Amygdala (tissue), 56 donors: ENCODE measurements at regions not wholly inside any gene's neighbourhood (a gene's known extent, or its start where the extent isn't known, plus 50 kb on each side); places are given as distances from the start of the nearest gene placed in this dataset.
"Not testable (repeated sequence)": the region's sequence is repeated elsewhere in the genome, so short reads cannot be mapped to it uniquely, and the experiment has no call there.

ENCODE experiments used
- DNase-seq, 56 donors: peaks; one replicate each; lab custom pipeline; 2025; lab: John Stamatoyannopoulos, UW

DNA sequence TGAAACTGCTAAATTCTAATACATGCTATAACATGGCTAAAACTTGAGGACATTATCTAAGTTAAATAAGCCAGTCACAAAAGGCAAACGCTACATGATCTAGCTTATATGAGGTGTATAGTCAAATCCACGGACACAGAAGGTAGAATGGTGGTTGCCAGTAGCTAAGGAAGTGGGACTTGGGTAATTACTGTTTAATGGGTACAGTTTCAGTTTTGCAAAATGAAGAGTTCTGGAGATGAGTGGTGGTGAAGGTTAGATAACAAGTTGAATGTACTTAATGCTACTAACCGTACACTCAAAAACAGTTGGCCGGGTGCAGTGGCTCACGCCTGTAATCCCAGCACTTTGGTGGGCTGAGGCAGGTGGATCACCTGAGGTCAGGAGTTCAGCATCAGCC, 644.5 kb upstream of the DIPK2B start:
- no peak for DNase-seq

DNA sequence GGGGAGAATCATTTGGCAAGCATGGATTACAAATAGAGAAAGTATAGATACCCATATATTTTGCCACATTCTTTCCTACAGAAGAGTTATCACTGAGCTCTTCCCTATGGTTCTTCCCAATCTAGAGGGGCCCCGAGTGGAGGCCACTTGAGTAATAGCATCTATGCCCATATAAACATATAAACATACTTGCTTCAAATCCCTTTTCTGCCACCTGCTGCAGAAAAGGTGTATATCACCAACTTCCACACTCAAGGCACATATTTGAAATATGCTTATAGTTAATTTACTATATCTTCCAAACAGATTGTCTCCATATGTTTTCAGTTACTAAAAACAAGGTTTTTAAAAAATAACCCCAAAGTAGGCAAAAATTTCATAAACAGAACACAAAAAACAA, 642.8 kb upstream of the DIPK2B start:
- no peak for DNase-seq

DNA sequence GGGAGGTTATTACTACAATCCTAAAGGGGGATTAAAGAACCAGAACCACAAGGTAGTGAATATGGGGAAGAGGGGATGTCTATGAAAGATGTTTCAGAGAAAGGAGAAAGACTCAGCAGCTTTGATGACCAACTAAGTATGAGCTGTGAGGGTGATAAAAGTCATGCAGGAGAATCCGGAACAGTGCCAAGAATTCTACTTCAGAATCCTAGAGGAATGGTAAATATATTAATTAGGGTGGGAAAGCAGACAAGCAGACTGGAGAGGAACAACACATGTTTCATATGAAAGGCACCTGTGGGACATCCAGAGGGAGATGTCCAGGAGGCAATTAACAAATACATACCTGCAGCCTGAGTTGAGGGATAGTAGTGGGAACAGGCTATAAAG, 642.2 kb upstream of the DIPK2B start:
- no peak for DNase-seq

DNA sequence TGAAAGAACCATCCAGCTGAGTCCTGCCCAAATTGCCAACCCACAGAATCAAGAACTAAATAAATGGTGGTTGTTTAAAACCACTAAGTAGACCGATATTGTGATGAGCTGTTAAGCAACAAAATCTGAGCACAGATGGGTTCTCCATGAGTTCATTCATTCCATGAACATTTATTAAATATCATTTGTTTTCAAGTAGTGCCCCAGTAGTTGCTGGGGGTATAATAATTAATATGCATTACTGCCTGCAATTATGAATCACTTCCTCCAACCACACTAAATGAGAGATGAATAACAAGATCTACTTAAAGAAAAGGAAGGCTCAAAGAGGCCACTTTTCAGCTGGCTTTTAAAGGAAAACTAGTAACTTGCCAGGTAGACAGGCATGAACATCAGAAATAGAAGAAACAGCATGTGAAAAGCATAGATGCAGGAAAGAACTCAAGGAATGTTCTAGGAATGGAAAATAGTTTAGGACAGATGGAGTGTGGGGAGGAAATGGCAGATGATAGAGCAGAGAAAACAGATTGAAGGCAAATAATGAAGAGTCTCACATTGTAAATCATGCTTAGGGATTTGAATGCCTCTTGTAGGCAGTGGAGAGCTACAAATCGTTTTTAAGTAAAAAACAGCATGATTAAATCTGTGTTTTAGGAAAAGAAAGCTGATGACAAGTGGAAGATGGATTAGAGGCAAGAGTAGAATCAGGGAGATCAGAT, 641.7 kb upstream of the DIPK2B start:
- no peak for DNase-seq

DNA sequence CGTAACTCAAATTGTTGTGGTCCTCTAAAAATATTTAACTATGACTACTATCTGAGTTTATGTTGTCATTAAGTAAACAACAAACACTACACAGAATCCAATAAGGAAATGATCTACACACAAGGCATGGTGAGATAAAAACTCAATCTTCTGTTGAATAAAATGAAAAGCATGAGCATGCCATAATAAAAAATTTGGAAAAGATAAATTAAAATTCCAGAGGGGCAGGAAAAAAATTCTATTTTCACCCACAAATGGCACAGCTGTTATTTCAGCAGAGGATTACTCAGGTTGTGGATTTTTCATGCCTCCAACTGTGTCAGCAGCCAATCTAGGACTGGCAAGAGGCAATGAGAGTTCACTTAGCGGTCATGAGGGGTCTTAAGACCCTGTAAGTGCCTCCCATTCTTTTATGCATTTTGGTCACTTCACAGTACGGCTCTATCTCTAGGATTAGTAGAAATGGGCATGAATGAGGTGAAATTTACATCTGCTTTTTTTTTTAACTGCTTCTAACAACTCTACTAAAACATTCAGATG, 639.8 kb upstream of the DIPK2B start:
- DNase-seq, result no peak

DNA sequence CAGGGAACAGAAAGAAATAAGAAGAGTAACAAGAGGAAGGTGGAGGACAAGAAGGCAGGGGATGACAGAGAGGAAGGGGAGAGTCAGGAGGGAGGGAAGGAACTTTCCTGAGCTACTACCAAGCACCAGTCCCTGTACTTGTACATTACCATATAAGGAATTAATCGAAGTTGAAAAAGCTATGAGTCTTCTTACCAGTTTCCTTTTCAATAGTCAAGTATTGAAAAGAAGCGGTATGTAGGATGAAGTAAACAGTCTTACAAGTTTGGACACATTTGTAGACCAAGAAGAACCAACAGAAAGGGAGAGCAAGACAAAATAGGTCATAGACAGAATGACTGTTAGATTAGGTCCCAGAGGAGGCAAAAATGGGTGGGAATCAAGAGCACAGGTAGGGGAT, 629.7 kb upstream of the DIPK2B start:
- DNase-seq, result no peak

DNA sequence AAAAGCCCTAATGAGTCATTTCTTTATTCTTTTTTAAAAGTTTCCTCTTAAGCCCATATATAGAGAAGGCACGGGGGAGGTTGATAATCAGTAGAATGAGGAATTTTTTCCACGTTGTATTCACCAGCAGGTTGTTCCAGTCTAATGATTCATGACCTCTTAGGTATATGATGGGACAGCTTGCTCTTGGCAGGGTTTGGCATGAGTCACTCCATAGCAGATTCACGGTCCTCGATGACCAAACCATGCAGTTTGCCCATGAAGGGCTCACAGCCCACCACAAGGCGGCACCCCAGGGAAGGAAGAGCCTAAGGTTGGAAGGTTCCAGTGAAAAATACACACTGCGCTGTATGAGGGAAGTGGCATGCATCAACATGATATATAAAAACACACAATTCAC, 623.8 kb upstream of the DIPK2B start:
- peak in 1 of 56 donors; percentile 2 for DNase-seq

DNA sequence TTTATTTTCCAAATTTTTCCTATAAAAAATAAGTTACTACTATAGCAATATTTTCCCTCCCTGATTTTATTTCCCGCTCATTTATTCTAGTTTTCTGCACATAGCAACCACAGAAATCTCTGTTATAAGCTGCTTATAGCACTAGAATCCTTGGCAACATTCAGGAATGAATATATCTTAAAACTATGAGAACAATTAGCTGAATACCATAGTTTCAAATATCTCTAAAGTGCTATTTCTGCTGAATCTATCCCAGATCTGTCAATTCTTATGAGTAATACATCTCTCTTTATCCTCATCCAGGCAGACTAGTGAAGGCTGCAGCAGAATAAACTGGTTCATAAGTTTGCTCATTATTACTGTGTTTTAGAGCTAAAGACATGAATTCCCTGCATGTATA, 622.9 kb upstream of the DIPK2B start:
- no peak for DNase-seq

DNA sequence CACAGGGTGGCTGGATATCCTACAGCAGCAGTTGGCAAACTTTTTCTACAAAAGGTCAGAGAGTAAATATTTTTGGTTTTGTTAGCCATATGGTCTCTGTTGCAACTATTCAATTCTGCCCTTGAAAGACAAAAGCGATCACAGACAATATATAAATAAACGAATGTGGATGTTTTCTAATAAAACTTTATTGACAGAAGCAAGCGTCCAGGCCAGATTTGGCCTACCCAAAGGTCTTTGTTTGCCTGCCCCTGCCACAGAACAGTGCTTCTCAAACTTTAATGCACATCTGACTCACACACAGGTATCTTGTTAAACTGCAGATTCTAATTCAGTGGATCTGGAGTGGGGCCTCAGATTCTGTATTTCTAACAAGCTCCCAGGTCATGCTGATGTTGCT, 621.4 kb upstream of the DIPK2B start:
- DNase-seq, result no peak

DNA sequence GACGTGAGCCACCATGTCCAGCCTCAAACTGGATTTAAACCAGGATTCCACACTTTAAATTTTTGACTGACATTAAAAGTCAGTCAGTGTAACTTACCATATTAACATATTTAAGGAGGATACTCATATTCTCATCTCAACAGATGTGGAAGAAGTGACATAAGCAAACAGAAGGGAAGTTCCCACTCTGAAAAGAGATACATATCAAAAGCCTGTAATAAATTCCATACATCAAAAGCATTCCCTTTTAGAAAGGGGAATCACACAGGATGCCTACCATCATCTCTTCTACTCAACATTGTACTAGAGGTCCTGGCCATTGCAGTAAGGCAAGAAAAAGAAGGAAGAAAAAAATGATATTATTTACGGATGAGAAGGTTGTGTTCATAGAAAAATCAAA, 618.2 kb upstream of the DIPK2B start:
- DNase-seq, result no peak

DNA sequence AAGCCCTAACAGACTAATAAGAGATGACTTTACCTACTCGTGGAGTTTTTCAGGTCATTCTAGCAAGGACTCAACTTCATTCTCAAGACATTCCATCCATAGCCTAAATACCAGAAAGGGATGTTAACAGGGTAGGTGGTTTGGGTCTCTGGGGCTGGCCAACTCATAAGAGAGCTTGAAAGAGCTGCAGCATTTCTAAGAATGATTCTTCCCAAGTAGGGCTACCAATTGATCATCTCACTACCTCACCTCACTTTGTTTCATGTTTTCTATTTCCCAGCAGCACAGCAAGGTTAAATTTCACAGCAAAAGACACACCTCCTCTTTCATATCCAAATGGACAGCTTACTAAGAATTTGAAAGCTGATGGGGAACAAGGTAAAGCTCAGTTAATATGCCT, 614.8 kb upstream of the DIPK2B start:
- DNase-seq, result no peak

DNA sequence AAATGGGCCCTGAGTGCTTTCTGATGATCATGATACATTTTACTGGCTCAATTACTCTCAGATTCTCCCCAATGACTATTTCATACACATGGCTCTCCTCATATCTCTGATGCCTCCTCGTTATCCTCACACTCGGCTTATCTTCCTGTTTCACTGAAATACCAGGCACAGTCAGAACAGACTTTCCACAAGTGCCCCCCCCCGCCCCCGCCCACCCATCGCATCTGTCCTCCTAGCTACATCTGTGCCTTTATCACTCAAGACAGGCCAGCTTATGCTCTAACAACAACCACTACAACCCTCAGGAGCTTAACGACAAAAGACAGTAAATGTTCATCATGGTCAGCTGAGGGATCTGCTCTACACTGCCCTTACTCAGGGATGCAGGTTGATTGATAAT, 610.6 kb upstream of the DIPK2B start:
- no peak for DNase-seq

DNA sequence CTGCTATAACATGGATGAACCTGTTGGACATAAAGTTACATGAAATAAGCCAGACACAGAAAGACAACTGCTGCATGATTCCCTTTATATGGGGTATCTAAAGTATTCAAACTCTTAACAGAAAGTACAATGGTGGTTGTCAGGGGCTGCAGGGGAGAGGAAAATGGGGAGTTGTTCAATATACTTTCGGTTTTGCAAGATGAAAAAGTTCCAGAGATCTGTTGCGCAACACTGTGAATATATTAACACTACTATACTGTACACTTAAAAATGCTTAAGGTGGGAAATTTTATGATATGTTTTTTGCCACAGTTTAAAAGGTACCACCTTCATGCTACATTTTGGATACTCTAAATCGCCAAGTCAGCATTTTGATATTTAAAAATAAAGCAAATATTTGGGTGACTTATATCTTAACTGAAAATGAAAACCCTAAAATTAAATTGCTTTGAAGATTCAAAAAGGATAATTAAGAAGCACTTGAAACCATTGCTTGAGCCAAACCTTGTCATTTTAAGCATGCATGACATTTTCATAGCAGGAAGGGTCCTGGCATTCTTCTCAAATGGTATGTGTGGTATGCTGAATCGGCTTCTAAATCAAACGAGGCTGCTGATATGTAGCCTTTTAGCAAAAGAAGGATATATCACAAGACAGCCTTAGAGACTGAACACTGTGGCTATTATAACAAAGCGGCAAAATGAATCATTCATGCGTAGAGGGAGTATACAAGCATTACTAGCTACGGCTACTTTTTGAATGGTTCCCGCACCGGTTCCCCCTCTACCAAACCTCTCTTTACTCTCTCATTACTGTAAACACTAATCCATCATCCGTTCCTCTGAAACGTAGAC, 607.1 kb upstream of the DIPK2B start:
- DNase-seq, result no peak

DNA sequence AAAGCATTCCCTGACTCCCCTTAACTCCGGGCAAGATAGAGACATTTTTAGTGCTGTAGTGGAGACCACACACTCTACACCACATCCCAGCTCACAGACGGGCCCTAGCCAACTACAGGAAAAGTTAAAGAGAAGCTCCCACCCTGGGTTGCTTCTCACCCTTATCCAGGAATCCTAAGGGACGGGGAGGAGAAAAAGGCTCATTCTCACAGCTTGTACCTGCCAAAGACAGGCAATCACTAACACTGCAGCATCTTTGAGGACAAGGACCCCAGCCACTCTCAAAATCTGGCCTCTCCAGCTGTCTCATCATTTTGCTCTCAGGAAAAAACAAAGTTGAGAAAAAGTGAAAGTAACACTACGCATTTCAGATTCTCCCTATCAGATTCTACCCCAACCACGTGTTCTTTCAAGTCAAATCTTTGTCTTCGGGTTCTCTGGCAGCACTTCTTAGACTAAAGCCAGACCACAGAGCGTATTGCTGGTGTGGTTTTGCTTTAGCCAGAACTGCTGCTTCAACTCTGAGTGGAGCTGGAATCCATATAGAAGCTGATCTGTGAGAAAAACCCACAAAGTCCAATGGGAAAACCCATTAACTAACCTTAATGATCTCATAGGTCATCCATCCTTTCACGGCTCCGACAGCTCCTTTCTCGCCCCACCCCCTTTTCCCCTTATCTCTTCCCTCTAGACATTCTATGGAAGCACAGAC, 605.9 kb upstream of the DIPK2B start:
- DNase-seq, result no peak

DNA sequence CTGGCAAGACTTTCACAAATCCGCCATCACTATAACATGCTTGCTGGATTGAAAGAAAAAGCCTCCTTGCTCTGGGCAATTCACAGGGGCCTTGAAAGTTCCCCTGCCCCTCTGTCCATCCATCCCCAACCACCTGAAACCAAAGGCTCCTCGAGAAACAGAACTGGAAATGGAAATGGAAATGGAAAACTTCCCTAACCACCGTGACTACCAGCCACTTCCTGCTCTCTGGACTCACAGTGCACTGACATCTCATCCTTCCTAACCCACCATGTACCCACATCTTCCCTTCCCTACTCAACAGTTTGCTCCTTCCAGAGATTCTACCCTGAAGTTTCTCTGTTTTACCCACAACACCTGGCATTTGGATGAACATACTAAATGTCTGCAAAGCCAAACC, 603.6 kb upstream of the DIPK2B start:
- no peak for DNase-seq

DNA sequence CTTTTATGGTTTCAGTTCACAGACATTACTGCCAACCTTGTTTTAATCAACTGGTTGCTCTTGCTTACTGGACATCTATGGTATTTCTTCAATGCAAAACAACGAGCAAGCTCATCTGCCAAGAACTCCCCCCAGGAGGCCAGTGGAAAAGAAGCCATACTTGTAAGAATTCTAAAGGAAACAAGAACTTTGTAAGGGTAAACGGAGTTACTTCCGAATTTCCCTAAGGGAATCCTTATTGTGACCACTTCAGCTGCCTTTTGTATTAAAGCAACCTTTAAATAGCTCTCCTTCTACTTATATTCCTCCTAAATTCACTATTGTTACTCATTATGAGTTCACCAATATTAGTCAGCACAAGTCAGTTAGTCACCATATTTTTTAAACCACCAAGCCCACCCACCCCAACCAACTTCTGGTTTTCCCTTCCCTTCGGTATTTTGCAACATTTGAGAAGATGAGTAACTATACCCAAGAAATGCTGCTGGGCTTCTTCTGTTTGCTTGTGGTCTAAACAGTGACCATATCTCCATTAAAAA, 602.8 kb upstream of the DIPK2B start:
- no peak for DNase-seq

DNA sequence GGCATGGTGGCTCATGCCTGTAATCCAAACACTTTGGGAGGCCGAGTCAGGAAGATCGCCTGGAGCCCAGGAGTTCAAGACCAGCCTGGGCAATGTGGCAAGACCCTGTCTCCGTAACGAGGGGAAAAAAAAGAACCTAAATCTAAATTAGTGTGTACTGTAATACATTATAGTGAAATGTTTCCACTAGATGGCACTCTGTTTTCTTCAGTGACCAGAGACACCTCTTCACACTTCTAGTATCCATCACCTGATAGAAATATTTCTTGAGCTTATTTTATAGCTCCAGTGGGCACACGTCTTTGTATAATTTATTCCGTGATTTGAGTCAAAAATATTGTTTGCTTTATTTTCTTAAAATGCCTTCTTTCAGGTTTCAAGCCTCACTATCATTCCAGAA, 600.9 kb upstream of the DIPK2B start:
- DNase-seq, result no peak

DNA sequence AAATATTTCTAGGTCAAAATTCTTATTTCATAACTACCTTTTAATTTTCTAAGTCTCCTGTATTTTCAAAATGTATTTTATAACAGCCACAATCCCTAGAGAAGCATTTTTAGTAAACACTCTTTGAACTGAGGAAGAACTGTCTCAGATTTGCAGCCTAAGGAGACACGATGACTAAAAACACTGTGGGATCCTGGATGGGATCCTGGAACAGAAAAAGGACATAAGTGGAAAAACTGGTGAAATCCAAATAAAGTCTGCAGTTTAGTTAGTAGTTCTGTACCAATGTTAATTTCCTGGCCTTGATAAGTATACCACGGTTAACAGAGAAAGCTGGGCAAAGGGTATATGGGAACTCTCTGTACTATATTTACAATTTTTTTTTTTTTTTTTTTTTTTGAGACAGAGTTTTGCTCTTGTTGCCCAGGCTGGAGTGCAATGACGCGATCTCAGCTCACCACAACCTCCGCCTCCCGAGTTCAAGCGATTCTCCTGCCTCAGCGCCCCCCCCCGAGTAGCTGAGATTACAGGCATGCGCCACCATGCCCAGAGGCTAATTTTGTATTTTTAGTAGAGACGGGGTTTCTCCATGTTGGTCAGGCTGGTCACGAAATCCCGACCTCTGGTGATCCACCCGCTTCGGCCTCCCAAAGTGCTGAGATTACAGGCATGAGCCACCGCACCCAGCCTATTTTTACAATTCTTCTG, 600.2 kb upstream of the DIPK2B start:
- not testable (repeated sequence) for DNase-seq

DNA sequence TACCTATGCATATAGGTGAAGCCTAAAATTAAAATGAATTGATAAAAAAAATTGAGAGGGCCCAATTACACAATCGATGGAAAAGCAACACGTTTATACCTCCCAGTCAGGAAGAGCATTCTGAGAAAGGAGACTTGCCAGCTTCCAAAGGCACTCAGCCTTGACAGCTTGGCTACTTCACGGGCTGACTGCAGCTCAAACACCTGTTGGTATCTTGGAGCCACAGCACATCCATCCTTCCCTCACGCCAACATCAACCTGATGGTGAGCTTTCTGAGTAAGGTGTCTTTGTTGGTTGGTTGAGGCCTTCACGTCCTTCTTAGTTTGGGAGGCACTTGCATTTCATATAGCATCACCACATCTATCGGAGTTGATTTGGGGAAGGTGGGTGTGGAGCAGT, 598.9 kb upstream of the DIPK2B start:
- DNase-seq, result no peak

DNA sequence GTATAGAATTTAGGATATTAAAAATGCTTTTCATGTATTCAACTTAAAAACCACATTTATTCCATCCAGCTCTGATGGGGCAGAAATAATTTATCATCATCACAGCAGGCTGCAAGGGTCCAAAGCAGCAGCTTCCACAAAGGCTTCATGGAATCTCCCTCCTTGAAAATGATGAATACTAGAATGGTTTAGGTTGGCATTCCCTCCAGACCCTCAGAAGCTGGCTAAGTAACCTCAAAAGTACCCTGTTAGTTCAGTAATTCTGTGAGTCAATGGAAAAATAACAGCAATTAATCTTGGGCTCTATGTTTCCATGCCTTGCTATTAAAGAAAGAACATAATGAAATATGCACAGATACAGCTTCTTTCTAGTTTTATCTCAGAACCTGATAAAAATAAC, 594.9 kb upstream of the DIPK2B start:
- DNase-seq, result no peak

DNA sequence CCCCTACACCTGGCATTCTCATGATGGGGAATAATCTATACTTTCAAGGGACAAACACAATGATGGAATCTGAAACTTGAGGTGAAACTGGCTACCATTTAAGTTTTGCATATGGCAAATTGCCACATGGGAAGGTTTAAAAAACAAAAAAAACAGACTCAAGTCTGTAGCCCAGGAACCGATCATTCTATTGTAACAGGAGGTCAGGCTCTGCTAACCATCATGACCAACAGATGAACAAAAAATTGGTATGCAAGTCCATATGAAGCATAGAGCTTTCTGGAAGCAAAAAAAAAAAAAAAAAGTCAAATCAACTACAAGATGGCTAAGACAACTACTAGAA, 594.3 kb upstream of the DIPK2B start:
- no peak for DNase-seq
